LHCN-M2 (cell line): ENCODE measurements at regions not wholly inside any gene's neighbourhood (a gene's known extent, or its start where the extent isn't known, plus 50 kb on each side); places are given as distances from the start of the nearest gene placed in this dataset.
A peak's percentile ranks its signal among the peaks of the same experiment; 100 is the strongest.

Source experiments
- DNase-seq: peaks from one replicate; pipeline ENCODE4 v3.0.0-alpha.2; 2012; ENCODE audit warnings: low read depth

DNA sequence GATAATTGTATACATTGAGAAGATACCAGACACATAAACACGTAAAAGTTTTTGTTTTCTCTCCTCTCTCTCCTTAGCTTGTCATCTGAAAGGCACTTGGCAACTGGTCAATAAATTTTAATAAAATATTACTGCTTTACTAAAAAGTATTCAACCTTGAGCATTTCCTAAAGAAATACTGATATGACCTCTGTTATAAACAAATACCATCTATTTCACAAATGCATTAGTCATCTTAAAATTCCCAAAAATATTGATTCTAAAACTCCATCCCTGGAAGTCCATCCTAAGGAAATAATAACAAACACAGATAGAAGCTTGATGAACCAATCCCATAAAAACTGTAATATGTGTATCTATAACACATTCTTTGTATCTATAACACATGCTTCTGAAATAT lies 483.2 kb downstream of the TLR4 start:
- DNase-seq: no peak

DNA sequence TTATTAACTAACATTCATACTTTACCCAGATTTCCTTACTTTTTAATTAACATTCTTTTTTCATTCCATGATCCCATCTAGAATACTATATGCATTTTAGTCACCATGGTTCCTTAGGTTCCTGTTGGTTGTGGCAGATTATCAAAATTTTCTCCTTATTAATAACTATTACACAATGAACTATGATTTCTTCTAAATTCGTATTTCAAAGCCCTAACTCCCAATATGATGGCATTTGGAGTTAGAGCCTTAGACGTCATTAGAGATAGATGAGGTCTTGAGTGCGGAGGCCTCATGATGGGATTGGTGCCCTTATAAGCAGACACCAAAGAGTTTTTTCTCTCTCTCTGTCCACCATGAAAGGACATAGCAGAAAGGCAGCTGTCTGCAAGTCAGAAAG lies 485.4 kb downstream of the TLR4 start:
- DNase-seq: no peak

DNA sequence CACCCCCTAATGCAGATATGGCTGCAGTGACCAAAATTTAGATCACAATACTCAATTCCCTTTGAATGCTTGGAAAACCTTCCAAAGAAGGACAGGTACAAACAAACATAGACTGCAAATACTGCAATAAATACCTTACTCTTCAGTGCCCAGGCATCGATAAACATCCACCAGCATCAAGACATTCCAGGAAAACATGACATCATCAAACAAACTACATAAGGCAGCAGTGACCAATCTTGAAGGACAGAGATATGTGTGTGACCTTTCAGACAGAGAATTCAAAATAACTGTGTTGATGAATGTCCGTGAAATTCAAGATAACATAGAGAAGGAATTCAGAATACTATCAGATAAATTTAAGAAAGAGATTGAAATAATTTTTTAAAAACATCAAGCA lies 488.6 kb downstream of the TLR4 start:
- no peak for DNase-seq

DNA sequence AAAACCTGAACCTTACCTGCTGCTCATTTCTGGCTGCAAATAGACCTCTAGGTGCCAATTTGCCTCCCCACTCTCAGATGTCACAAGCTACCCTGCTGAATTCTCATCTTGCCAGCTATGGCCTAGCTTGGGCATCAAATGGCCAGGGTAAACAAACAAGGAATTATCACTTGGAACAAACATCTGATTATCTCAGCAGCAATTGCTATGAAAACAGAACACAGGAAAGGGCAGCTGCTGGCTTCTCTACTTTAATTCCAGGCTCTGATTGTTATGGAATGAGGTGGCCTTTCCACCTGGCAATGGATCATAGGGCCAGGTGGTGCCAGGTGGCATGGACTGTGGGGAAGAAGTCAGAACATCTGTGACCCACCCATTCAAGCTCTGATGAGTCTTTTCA lies 505.1 kb downstream of the TLR4 start:
- no peak for DNase-seq

DNA sequence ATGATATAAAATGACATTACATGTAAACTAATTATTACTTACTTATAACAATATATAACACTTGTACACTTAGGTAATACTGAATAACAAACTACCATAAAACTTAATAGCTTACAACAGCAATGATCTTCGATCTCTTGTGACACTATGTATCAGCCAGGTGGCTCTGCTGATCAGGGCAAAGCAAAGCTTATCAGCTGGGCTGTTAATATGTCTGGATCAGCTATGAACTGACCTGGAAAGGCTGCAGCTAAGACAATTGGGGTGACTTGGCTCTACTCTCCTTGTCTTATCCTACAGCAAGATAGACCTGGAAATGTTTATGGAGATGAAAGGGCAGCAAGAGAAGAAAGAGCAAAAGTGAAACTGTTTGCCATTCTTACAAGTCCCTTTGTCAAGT lies 511.3 kb downstream of the TLR4 start:
- DNase-seq: no peak

DNA sequence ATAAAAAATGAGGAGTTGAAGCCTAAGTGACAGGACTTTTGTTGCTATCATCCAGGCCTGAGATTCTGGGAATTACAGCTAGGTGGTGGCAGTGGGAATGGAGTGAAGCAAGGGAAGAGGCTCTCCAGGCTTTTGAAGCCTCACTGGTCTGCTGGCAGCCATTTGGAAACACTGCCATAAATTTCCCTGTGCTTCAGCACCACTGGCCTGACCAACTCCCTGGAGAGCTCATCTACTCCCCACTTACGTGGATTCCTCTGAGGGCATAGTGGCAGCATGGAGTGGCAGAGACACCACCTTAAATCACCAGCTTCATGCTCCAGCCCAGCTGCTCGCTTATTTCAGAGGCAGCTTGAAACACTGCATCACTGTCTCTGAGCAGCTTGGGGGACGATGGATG lies 518.2 kb downstream of the TLR4 start:
- peak; percentile 71 for DNase-seq

DNA sequence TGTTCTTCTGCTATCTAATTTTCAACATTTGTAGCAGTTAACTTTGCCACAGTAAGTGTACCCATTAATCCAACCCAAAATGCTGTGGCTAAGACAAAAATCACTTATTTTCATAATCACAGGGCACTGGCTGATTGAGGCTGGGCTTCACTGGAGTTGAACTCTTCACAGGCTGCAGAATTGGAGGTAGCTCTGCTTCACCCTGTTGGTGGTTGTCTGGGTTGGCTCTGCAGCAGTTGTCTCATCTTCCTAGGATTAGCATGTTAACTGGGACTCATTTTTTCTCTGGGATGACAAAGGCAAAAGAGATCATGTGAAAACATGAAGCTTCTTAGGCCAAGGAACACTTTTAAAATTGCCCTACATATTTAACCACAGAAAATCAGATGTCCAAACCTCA lies 518.9 kb downstream of the TLR4 start:
- no peak for DNase-seq

DNA sequence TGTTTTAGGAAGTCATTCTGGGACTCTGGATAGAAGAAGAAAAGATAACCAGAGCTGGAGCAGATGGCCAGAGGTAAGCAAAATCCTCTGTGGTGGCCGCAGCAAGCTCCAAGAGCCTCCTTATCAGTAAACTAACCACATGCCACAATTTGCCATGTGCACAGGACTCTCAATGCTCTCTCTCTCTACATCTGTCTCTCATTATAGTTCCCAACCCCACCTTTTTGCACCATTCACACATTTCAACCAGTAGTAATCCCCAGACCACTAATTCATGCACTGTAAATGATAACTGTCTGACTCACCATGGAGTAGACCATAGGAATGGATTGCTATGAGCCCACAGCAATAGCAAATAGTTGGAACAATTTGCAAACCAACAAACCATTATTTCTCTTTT lies 526.1 kb downstream of the TLR4 start:
- DNase-seq: peak; percentile 30

DNA sequence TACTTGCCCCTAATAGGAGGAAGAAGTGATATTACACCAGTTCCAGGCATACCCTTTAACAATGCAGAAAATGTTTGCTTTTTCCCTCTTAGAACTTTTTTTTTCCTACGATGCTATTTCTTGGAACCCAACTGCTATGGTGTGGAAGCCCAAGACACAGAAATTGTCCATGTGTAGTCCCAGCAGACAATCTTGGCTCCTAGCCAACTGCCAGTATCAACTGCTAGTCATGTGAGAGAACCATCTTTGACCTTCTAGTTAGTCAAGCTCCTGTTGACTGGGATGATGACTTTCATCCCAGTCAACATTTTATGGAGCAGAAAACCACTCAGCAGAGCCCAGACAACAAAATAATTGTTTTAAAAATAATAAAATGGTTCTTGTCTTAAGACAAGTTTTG lies 532.4 kb downstream of the TLR4 start:
- no peak for DNase-seq

DNA sequence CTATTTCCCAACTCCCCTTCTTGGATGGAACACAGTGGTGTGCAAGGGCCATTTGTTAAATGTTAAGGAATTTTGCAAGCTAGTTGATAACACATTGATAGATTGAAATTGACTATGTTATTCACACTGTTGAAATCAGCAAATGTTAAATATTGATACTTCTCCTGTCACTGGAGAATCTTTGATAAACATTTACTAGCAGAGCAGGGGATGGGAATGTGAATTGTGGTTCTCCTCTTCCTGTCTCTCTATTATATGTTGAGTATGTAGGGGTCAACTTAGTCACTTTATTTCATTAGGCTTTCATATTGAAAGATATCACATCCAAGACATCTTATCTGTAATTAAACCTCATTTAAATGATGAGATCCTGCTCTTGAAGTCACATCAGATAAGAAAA lies 533.9 kb downstream of the TLR4 start:
- no peak for DNase-seq

DNA sequence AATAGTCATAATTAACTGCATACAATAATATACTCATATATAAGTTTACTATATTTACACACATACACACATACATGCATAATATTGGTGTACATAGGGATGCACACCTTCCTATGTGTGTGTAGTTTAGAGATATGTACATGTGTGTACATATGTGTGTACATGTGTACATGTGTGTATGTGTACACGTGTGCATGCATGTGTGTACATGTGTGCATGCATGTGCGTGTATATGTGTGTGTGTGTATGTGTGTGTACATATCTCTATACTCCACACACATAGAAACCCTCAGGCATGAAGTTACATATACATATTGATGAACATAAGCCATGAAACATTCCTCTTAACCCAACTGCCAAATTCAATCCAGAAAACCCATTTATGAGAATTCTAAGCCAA lies 547.8 kb downstream of the TLR4 start:
- DNase-seq: no peak

DNA sequence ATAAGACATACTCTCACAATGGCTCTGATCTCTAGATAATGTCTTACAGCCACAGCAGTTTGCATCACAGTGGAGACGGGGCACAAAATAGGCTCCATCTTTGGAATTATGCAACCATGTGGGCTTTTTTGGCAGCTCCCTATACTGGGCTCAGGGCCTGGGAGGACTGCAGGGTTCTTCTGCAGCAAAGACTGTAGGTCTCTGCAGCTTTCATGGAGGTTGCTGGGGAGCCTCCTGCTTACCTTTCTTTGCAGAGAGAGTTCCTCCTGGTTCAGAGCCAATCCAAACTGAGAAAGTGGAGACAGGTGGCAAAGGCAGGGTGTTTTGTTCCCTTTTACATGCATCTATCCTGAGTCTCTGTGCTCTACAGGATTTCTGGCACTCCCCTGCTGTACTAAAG lies 558.0 kb downstream of the TLR4 start:
- no peak for DNase-seq

DNA sequence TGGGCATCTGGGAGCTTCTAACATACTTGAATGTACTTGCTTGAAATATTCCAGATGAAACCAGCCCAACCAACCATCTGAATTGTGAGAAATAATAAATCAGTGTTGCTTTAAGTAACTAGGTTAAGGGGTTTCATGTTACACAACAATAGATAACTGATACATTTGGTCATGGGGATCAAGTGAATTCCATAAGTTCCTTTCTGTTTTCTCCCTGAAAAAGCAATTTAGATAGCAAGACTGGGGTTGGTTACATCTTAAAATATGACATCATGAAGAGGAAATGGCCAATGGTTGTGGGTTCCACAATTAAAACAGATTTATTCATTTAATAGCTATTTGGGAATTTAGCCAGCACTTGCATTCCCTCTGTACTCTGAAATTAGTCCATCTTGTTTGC lies 559.7 kb downstream of the TLR4 start:
- no peak for DNase-seq

DNA sequence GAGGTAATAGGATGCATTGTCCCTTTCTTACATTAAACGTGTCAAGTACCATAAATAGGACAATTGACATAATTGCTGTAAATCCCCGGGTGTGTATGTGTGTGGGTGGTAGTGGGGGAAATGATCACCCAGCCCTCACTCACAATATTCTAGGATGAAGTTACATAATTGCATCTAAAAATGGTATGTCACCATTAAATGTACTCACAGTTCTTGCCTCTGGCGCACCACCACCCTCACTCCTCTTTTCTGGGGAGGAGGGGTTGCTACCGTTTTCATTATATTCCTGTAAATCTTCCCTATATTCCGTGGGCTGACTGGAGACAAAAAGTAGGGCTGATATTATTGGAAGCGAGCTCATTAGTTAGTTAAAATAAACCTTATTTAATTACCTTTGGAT lies 563.8 kb downstream of the TLR4 start:
- no peak for DNase-seq

DNA sequence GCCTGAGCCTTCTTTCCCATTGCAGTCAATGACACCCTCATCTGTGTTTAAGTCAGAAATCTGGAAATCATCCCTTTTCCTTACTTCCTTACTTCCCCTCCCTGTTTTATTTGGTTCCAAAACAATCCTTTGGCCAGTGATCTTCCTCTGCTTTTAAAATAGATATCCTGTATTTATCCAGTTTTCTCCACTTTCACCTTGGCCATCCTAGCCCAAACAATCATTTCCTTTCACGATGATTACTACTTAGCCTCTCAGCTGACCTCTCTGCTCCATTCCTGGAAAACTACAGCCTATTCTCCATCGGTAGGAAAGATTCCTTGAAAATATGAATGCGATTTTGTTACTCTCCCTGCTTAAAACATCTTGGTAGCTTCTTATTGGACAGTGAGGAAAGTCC lies 565.4 kb downstream of the TLR4 start:
- no peak for DNase-seq

DNA sequence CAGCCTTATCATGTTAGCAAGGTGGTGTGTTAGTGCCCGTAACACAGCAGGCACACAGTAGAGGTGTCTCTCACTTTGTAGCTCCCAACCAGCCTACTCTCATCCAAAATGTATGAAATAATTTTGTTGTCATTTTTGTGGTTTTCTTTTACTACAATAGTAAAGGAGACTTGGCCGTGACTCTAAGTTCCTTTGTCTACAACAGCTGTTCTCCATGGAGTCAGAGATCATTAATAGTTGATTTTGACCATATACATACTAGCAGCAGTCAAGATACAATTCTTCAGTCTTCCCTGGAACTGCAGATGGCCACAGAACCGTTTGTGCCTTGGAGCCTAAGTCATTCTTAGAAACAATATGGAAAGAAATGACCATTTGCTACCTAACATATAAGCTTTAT lies 567.1 kb downstream of the TLR4 start:
- DNase-seq: peak; percentile 64

DNA sequence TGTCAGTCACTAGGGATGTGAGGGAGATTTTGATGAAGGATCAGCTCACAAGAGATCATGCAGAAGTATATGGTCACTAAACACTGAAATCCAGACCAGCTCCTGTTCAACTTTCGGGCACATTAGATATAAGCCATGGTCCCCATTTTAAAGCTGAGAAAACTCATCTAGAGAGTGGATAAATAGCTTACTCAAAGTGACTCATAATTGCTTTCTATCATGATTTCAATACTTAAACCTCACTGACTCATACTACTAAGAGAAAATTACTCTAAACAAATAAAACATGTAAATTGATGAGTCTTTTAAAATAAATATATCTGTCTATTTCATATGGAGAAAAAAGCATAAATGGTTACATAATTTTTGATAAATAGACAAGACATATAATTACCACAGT lies 567.7 kb downstream of the TLR4 start:
- DNase-seq: peak; percentile 49

DNA sequence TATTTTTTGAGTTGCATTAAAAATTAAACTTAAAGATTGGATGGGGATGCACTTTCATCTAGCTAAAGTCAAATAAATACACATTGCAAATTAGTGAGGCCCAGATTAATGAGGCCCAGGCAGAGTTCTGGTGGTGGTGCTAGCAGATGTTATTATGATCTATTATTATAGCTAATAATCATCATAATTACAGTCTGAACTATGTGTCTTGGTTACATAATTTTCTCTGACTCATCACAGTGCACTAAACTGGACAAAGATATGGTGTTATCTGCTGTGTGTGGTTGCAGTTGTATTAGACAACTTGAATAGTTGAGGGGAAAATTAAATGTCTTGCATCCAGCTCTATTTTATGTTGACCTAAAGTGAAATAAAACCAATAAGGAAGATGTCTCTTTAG lies 568.8 kb downstream of the TLR4 start:
- DNase-seq: peak; percentile 7

DNA sequence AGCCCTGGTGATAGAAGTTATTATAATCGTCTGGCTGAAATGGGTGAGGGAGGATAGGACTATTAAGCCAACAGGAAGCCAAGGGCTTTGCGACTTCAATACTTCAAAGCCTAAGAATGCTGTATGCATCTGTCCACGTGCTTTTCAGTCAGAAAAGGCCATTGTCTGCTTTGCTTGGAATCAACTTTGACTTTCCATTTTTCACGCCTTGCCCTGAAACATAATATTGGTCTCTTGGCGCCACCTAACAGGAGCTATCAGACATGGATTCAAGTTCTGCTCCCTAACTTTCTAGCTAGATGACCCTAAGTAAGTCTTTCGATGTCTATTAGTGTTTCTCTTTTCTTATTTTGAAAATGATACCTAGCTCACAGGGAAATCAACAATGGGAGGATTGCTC lies 572.6 kb downstream of the TLR4 start:
- DNase-seq: no peak

DNA sequence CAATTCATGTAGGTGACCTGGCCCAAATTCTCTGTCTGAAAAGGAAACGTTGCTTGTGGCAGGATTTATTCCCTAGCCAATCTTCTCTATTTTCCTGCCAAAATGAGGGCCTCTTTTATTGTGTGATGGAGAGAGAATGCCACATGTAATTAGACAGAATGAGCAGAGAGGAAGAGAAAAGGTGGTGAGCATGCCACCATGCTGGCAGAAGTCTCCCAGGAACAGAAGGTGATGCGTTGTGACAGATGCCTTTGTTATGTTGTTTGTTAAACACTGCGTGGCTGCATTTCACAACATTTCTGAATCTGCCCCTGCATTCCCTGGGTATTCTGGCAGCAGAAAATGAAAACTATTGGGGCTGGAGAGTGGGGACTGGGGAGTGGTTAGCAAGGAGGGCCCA lies 577.6 kb downstream of the TLR4 start:
- no peak for DNase-seq

DNA sequence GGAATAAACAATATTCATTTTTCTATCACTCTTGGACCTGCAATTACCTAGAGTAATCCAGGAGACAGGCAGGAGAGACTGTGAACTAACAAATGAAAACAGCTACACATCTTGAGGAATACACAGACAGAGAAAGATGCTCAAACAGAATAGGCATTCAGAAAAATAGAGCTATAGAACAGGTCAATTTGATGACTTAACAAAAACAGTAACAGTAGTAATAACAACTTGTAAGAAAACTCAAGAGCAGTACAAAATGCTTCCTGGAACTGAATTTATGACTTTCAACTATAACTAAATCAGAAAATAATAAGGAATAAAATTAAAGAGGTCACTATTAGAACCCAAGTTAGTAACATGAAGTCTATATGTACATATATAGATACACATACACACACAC lies 579.3 kb downstream of the TLR4 start:
- DNase-seq: no peak

DNA sequence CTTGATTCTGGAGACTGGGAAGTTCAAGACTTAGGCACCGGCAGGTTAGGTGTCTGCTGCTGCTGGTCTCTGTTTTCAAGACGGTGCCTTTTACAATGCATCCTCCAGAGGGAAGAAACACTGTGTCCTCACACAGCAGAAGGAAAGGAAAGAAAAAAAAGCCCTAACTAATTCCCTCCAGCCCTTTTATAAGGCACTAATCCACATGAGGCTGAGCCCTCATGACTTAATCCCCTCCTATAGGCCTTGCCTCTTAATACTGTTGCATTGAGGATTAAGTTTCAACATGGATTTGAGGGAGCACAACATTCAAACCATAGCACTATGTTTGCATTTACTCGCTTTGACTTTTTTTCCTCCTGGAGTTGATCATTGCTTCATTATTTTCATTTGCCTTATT lies 585.9 kb downstream of the TLR4 start:
- DNase-seq: no peak

DNA sequence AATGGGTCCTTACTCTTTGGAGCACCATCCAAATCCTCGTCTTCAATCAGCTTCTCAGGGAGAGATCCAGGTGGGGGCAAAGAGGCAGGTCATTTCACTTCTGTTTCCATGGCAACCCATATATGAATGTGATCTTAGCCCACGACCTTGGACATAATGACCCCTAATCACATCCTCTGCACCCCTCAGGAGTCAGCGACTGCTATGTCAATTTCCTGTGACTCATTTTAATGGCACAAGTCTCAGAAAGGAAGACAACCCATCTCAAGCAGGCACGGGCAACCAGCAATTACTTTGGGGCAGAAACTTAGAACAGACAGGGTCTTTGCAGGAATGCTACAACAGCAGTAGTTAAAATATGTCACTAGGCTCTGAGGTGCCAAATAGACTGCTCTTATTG lies 591.2 kb downstream of the TLR4 start:
- DNase-seq: no peak

DNA sequence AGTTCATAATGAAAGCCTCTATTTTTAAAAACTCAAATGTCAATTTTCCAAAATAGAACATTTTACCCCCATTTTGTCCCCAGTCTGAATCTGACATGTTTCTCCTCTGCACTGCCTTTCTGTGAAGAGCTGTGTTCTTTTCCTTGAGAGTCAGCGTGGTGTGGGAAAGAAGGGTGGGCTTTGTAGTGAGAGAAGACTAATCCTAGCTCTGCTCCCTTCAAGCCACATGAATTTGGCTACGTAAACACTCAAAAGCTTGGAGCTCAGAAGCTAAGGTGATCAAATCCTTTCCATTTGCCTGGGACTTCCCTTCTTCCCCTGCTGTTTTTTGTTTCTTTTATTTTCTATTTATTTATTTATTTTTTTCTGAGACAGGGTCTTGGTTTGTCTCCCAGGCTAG lies 598.5 kb downstream of the TLR4 start:
- no peak for DNase-seq

DNA sequence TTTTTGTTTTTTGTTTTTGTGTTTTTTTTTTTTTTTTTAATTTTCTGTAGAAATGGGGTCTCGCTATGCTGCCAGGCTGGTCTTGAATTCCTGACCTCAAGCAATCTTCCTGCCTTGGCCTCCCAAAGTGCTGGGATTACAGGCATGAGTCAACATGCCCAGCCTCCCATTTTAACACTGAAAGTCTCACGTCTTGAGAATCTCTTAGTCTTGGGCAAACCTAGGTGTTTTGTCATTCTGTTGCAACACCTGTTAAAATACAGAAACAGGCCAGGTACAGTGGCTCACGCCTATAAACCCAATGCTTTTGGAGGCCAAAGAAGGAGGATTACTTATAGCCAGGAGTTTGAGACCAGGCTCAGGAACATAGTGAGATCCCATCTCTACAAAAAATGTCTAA lies 599.0 kb downstream of the TLR4 start:
- no peak for DNase-seq
